Chondrocyte (in vitro differentiated cells): ENCODE measurements at regions not wholly inside any gene's neighbourhood (a gene's known extent, or its start where the extent isn't known, plus 50 kb on each side); places are given as distances from the start of the nearest gene placed in this dataset.

ENCODE experiments used
- DNase-seq: peaks from one replicate; pipeline ENCODE4 v3.0.0; 2021; ENCODE audit warnings: mixed read lengths, low spot score
- H3K27ac Mint-ChIP-seq: one replicate; pipeline ENCODE4 v1.8.0; 2021; ENCODE audit warnings: mild to moderate bottlenecking, moderate library complexity, mixed read lengths; ENCODE audit not compliant: unreplicated experiment
- H3K27me3 Mint-ChIP-seq: 2 replicates; pipeline ENCODE4 v1.8.0; 2021; ENCODE audit warnings: low read depth, mixed read lengths
- H3K36me3 Mint-ChIP-seq: 2 replicates; pipeline ENCODE4 v1.8.0; 2021; ENCODE audit warnings: low read depth, mixed read lengths
- H3K4me1 Mint-ChIP-seq: 2 replicates; pipeline ENCODE4 v1.8.0; 2021; ENCODE audit warnings: low read depth, mild to moderate bottlenecking, mixed read lengths
- H3K4me3 Mint-ChIP-seq: one replicate; pipeline ENCODE4 v1.8.0; 2021; ENCODE audit warnings: mild to moderate bottlenecking, moderate library complexity, mixed read lengths; ENCODE audit not compliant: unreplicated experiment
- H3K9me3 Mint-ChIP-seq: 2 replicates; pipeline ENCODE4 v1.8.0; 2021; ENCODE audit warnings: low read depth, mixed read lengths
- CTCF ChIP-seq: fragments of 200-600 bp; sonication (generic); IDR thresholded peaks from 2 replicates; pipeline ENCODE4 v1.5.0; 2021; ENCODE audit warnings: antibody characterized with exemption, mild to moderate bottlenecking, moderate library complexity

- Mint-ChIP-seq H3K27ac (no peak overlapping the region), H3K4me1 (peaks cover 39% of the 10 kb centered on the region), H3K9me3 (no peaks in the 10 kb centered on the region)
Measured at GRCh38 chr18:54742120-54742519, 86.2 kb upstream of the RAB27B start.

GRCh38 chr18:54742659-54743604 is 85.3 kb upstream of the RAB27B start:
- Mint-ChIP-seq H3K36me3 (no peaks in the 10 kb centered on the region), H3K27me3 (no peaks in the 10 kb centered on the region), H3K9me3 (no peaks in the 10 kb centered on the region), H3K27ac (no peak overlapping the region), H3K4me1 (peaks cover 36% of the 10 kb centered on the region), H3K4me3 (no peak overlapping the region)
- no peak for DNase-seq
- TF ChIP-seq CTCF = no peak

More at GRCh38 chr18:54742120-54742519, 86.2 kb upstream of the RAB27B start:
- Mint-ChIP-seq H3K4me3 (no peak overlapping the region), H3K27me3 (no peaks in the 10 kb centered on the region), H3K36me3 (no peaks in the 10 kb centered on the region)
- DNase-seq = no peak
- TF ChIP-seq CTCF = no peak

- no peak for DNase-seq
- TF ChIP-seq CTCF = no peak
- Mint-ChIP-seq H3K9me3 (no peaks in the 10 kb centered on the region), H3K4me3 (no peak overlapping the region), H3K4me1 (peaks cover 30% of the 10 kb centered on the region), H3K27ac (no peak overlapping the region), H3K36me3 (no peaks in the 10 kb centered on the region), H3K27me3 (no peaks in the 10 kb centered on the region)
Measured at GRCh38 chr18:54743605-54743995, 84.7 kb upstream of the RAB27B start.

DNA sequence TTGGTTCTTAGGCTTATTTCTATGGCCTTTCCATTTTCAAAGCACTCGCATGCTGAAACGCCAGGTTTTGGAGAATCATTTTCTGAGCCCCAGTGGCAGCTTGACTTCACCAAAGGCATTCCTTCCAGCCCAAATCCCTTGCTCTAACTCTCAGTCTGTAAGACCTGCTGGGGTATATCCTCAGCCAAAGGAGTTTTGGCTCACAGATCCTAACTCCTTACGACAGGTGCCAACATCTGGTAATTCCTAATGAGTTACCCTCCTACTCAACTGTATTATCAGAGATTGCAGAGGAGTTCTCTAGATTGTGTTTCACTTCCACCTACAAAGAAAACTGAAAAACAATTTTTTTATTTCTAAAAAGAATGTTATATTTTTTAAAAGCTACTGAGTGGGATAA is 79.0 kb upstream of the RAB27B start:
- DNase-seq = no peak
- TF ChIP-seq CTCF = no peak
- no peaks in the 10 kb centered on the region for H3K4me1 Mint-ChIP-seq
- H3K27ac Mint-ChIP-seq = no peak overlapping the region
- no peaks in the 10 kb centered on the region for H3K36me3 Mint-ChIP-seq
- H3K9me3 Mint-ChIP-seq = no peaks in the 10 kb centered on the region
- no peak overlapping the region for H3K4me3 Mint-ChIP-seq
- peaks cover 21% of the 10 kb centered on the region for H3K27me3 Mint-ChIP-seq

GRCh38 chr18:54750350-54750749 is 77.9 kb upstream of the RAB27B start:
- no peak overlapping the region for H3K27ac Mint-ChIP-seq
- no peaks in the 10 kb centered on the region for H3K9me3 Mint-ChIP-seq

More at GRCh38 chr18:54750350-54750749, 77.9 kb upstream of the RAB27B start:
- Mint-ChIP-seq H3K4me3 (no peak overlapping the region), H3K36me3 (no peaks in the 10 kb centered on the region), H3K4me1 (no peaks in the 10 kb centered on the region), H3K27me3 (peaks cover 21% of the 10 kb centered on the region)
- TF ChIP-seq CTCF = no peak
- DNase-seq = no peak
